ENCODE measurements at regions not wholly inside any gene's neighbourhood (a gene's known extent, or its start where the extent isn't known, plus 50 kb on each side); places are given as distances from the start of the nearest gene placed in this dataset.

DNA sequence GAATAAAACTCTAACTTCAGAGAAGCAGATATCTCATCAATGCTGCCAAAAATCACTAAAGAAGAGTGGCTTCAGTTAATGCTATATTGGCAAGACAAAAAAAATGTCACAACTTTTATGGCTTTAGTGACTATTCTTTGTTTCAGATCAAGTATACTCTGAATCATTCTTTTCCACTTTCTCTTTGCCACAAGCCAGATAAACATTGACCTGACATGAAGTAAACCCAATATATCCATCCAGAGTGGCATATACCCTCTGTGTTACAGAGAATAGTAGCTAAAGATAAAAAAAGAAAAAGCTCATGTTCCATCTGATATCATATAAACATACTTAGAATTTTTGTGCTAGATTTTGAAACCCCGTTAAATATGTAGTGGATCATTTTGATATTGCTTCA is 206.7 kb upstream of the CNKSR2 start:
- no peak for TF ChIP-seq EZH2 (IDR thresholded peaks at IDR 0.05; ENCODE audit: insufficient read depth, poor library complexity, severe bottlenecking)
- TF ChIP-seq EZH2phosphoT487 (IDR thresholded peaks at IDR 0.05; ENCODE audit: insufficient read depth, low read depth), result no peak

Data from GM23248 (cell line).